NCI-H2171 (cell line): ENCODE measurements at regions not wholly inside any gene's neighbourhood (a gene's known extent, or its start where the extent isn't known, plus 50 kb on each side); places are given as distances from the start of the nearest gene placed in this dataset.

Source experiments
- DNase-seq: peaks from one replicate; lab custom pipeline; 2025; lab: John Stamatoyannopoulos, UW

DNA sequence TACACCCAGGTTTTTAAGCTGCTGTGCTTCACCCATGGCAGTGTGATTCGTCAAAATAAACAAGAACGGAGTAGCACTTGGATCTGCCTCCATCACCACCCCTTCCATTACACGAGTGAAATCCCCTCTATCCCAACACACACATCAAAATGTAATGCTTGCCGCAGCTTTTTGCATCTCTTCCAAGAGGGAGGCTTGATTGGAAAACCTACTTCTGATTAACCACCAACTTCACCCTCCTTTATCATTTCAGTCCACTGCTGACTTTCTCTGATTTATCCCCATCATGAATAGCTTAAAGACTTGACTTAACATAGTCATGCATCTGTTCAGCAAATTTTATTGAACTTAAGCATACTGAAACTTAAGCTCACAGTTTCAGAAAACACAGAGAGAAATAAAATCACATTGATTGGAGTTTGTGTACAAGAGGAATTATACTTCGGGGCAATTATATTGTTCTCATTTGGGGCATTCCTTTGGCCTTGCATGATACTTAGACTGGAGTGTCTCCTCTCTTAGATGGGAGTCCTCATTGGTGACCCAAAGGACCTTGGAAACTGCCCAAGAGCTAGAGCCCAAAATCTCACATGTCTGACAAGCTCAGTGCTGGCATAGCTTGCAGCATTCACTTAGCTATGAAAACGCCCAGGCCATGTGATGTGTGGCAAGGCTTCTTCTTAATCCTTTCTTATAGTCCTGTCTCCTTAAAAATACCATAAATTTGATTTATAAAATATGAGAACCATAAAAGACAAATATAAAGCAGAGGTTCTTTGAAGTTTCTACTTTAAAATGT is 124.3 kb upstream of the UMPS start:
- no peak for DNase-seq

DNA sequence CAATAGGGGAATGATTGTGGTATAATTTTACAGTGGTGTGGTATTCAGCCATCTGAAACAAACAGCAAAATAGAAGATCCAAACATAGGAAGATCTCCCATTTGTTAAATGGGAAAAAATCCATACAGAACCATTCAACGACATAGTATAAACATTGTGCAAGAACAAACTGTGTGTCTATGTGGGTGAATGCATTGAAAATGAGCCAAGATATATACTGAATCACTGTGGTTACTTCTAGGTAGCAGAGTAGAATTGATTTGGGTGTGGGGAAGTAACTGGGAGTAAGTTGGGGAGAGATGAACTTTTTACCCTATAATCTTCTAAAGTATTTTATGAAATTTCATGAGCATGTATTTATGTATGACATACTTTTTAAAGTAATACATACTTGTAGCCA is 123.1 kb upstream of the UMPS start:
- no peak for DNase-seq

DNA sequence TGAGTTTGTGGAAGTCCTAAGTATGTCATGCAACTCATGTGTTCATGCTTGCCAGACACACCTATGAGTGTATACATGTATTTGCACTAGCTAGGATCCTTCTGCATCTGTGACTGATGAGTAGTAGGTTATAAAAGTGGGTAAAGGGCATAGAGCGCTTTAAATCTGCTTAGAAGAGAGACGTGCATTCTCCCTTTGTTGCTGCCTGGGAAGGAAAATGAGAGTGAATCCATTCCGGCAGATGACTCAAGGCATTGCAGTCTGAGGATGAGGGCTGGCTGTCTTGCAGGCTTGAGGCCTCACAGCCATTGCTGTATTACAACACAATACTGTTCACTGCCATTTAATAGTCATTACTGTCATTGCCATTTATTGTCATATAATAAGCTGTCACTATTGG is 120.8 kb upstream of the UMPS start:
- DNase-seq, result no peak

DNA sequence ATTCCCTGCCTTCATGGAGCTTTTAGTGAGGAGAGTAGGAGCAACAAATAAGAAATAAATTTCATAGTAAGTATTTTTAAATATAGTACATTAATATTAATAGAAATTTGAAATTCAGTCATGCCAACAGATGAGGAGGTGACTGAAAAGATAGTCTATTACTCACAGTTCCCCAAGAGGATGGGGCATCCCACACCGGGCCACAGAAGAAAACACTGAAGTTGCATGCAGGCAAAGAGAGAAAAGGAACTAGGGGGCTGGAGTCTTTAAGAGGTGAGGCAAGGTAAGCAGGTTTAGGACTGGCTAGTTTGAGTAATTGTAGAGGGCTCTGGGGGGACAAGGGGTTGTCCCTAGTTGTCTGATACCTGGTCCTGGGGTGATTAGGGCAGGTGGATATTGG is 120.1 kb upstream of the UMPS start:
- DNase-seq, result no peak

DNA sequence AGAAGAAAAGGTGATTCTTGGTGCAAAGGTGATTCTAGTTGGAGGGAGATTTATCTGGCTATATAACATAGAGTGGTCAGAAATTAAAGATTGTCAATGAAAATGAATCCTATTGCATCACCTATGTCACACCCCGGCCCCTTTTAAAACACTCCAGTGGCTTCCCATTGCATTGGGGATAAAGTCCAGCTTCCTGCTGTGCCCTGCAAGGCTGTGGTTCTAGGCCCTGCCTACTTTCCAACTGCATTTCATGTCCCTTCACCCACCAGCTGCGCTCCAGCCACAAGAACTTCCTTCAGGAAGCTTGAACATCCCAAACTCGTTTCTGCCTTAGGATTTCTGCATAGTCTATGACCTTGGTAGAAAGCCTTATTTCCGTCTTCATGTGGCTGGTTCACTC is 118.7 kb upstream of the UMPS start:
- no peak for DNase-seq

DNA sequence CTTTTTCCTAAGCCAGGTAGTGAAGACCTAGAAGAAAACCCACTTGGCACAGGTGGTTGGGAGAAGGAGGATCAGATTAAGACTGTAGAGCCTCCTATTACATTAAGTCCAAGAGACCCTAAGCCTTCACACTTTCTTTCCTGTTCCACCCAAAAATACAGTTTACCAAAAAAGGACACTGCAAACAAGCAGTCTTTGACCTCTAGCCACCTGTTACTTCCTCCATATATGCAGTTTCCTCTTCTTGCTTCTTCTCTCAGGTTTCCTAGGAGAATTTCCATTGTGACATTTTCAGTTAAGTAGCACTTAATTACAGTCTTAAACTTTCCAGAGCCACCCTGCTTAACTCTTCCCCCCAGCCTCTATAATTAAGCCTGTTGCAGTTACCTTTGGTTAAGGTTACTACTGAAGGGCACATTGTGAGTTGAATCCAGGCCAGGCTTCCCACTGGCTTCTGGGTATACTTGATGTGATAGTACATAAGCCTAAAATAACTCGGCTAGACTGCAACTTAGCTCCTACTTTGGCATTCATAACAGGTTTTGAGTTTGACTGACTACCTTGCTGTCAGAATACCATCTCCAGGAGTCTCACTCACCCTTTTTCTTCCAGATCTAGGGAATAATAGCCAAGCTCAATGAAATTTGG is 114.2 kb upstream of the UMPS start:
- no peak for DNase-seq

DNA sequence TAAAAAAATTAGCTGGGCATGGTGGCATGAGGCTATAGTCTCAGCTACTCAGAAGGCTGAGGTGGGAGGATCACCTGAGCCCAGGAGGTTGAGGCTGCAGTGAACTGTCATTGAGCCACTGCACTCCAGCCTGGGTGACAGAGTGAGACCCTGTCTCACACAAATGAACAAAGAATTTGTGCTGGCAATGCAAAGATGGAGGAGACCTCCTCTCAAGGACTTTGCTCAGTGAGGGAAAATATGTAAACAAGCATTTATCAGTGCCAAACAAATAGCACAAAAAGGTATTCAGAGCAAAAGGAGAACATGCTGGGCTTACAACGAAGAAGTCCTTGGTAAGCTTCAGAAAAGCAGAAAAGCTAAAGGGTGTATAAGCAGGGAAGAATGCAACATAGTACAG is 113.1 kb upstream of the UMPS start:
- DNase-seq, result no peak

DNA sequence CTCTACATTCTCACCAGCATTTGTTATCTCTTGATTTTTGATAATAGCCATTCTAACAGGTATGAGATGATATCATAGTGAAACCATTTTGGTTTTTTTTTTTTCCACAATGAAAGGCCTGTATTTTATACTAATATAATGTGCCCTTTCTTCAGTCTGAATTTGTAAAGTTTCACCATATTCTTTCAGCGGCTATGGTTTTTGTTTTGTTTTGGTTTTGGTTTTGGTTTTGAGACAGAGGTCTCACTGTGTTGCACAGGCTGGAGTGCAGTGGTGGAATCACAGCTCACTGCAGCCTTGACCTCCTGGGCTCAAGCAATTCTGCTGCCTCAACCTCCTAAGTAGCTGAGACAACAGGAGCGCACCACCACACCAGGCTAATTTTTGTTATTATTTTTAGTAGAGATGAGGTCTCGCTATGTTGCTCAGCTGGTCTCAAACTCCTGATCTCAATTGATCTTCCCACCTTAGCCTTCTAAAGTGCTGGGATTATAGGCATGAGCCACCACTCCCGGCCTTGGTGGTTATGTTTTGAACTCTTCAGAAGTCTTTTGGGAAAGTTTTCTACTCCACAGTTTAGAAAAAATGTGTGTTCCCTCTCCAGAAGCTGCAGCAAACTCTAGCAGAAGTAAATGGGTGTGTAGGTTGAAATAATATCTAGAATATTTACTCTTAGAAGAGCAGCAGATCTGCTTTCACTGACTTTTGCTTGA is 110.2 kb upstream of the UMPS start:
- no peak for DNase-seq

DNA sequence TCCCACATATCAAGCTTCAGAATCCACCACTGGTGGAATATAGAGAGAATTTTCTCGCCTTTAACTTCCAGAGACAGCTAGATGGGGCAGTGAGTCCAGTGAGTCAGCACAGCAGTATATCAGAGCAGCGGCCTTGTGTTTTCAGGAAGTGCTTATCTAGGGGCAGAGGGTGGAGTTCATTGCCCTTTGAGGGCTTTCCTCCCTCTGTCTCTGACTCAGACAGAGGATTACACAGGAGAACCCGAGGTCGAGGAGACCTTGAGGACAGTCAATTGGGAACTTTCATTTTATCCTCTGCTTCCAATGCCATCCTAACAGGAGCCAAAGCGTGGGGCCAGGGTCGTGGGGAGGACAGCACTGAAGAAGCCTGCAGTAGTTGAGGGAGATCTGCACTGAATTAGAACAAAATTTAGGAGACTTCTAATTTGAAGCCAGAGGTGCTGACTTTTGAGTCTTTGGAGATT is 109.6 kb upstream of the UMPS start:
- DNase-seq, result no peak

DNA sequence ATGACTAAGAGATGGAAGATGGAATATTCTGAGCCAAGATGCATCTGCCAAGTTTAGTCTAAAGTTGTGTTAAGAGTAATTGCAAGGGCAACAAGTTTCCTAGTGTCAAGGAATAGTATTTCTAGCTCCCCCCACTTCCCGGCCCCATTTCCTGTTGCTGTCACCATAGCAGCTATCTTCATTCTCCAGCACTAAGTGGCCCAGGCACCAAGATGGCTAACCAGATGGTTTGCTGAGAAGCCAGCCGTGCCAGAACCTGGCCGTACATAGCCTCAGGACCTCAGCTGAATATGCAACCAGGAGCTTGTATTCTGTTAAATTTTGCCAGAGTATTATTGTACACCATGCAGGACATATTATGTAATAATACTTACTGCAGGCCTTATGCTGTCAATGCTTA is 108.8 kb upstream of the UMPS start:
- no peak for DNase-seq

DNA sequence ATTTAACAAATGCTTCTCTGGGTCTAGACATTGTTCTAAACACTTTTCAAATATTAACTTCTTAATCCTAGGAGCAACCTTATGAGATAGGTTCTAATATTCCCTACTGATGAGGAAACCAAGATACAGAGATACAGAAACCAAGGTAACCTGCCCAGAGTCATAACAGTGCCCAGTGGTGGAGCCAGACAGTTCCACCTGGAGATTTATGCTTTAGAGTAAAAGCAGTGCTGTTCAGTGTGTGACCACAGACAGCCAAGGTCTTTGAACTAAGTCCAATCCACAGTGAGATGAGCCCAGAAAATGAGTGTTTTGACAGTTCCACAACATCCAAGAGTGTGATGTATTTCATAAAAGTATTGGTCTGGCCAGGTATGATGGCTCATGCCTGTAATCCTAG is 105.2 kb upstream of the UMPS start:
- no peak for DNase-seq

DNA sequence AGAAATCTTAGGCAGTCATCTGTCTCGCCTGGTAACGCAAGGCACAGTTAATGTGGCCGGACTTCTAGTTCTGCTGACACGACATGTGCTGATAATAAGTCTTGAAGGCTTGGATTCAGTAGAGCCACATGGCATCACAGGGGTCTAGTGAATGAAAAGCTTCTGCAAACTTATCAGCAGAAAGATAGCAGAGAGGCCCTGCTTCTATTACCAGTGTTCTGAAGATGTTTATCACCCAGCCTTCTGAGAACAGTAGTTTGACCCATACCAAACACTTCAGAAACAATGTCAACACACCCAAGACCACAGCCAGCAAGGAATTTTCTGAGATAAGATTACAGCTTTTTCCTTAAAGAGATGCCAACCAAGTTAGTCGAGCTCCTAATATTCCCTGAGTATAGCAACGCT is 102.7 kb upstream of the UMPS start:
- no peak for DNase-seq

DNA sequence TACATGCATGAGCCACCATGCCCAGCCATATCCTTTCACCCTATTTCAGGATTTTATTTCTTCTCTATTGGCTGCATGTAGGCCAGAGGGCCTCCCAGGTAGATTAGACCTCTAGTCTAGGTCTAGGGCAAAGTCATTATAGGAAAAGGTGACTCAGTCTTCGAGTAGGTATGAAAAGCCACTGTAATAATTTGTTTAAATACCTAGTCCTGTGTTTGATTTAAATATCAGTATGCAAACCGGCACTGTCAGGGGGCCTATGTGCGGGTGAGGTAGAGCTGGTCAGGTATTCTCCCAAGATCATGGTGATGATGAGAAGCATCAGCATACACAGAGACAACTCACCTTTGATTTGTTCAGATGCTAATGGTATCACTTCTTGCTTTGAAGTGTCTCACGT is 101.4 kb upstream of the UMPS start:
- DNase-seq, result no peak

DNA sequence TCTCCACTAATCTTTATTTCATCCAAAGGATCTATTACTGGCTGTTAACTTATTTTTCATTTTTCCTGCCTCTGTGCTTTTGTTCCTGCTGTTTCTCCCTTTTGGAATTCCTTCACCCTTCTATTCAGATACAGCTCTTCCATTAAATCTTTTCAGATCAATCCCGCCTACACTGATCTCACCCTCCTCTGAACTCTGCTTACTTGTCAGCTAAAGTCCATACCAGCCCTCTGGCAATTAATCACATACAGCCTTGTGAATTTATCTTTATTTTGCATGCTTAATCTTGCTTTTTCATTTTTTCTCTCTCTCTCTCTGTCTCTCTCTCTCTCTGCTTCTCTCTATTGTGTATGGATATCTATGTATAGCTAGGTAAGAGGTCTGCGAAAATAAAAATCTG is 100.8 kb upstream of the UMPS start:
- no peak for DNase-seq

DNA sequence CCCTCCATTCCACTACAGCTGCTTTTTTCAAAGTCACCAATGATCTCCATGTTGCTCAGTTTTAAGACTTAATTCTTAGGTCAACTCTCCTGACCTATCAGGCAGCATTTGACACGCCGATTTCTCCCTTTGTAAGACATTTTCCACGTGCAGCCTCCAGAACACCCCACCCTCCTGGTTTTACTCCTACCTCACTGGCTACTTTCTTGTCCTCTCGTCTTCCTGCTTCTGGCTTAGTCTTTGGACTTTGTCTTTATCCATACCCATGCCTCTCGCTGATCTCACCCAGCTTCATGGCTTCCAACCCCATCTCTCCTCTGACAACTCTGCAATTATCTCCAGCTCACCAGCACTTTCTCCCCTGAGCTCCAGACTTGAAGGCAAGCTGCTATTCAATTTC is 99.3 kb upstream of the UMPS start:
- no peak for DNase-seq

DNA sequence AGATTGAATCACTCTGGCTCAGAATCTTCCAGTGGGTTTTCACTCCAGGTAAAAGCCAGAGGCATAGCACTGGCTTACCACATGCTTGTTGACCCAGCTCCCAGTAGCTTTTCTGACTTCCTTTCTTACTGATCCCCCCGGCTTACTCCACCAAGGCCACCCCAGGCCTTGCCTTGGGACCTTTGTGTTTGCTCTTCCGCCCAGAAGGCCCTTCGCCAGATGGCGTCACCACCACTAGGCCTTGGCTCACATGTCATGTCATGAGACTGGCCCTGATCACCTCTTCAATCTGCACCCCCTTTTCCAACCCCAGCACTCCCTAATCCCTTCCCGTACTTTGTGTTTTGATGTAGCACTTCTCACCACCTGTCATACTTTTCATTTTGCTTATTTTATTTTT is 98.5 kb upstream of the UMPS start:
- peak; percentile 11 for DNase-seq

DNA sequence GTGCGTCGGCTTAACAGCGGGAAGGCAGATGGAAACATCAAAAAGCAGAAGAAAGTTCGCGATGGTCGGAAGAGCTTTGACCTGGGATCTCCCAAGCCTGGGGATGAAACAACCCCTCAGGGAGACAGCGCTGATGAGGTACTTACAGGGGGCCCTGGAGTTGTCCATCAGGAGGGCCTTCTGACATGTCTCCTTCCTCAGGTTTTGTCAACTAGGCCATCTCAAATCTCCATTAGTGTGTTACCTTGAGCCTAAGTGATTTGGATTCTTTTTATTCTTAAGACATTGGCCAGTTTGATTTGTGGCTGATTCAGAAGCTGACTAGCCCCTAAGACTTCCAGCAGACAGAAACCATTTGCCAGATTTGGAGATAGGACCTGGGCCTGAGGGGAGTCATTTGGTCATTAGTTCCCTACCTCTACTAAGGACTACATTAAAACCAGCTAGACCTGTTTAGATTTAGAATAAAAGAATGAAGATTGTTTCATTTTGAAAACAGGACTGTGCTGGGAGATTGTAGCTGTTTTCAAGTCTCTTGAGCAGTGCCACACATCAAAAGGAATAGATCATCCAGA is 97.6 kb upstream of the UMPS start:
- no peak for DNase-seq

DNA sequence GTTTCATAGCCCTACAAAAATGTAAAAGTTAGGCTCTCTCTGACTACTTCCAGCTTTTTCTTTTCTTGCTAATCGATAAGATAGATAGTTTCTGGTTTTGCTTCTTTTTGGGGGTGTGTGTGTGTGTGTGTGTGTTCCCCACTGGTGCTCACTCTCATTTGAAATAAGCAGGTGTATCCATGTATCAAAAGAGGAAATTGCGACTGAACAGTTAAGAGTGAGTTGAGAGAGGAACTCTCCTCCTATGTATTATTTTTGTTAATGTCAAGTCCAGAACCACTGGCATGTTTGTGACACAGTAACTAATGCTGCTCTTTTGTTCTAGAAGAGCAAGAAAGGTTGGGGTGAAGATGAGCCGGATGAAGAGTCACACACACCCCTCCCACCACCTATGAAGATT is 96.7 kb upstream of the UMPS start:
- no peak for DNase-seq

DNA sequence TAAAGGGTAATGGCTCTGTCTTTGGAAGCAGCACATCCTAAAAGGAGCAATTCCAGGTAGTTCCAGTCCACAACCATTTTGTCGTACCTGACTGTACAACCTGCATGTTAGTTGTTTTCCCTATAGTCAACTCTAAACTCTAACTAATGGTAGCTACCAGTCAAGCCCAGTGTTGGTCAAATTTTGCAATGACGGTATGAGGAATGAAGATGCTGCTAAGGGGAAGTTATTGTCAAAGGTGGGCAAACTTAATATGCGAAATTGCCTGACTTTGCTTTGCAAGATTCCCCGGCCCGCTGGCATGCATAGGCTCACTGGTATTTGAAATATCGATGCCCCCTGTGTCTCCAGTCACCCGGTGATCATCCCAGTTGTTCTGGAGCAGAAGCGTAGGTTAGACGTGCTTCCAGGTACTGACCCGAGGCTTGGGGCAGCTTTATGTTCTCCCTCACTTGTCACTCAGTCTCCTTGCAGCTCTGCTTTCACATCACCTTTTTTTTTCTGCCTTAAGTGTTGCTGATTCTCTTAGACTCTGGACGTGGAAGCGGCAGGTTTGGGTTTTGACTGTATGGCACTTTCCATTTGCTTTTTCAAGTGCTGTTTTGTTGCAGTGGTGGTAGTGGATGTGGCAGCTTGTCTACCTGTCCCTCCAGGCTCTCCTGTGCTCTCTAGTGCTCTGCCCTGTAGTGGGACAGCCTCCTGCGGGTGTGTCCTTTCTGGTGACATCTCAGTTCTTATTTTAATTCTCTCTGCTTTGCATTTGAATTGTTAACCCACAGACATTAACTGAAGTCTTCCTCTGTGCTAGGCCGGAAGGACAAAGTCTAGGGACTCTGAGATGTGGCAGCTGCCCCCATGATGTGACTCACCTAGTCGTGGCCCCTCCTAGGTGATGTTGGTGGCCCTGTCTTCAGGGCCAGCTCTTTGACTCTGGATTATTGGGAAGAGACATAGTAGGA is 95.8 kb upstream of the UMPS start:
- no peak for DNase-seq

DNA sequence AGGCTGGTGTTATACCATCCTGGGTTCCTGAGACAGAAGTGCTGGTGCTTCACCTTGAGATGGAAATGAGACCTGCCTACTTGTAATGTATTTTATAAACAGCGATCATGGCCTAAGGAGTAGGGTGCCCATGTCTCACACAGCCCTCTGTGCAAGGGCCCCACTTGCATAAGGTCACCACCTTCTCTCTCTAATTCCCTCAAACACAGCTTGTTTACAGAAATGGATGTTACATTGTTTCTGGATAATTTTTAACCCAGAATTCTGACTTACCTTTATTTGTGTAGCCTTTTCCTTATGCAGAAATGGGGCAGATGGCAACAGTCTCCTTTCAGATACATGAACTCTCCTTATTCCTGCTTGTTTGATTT is 95.1 kb upstream of the UMPS start:
- no peak for DNase-seq

DNA sequence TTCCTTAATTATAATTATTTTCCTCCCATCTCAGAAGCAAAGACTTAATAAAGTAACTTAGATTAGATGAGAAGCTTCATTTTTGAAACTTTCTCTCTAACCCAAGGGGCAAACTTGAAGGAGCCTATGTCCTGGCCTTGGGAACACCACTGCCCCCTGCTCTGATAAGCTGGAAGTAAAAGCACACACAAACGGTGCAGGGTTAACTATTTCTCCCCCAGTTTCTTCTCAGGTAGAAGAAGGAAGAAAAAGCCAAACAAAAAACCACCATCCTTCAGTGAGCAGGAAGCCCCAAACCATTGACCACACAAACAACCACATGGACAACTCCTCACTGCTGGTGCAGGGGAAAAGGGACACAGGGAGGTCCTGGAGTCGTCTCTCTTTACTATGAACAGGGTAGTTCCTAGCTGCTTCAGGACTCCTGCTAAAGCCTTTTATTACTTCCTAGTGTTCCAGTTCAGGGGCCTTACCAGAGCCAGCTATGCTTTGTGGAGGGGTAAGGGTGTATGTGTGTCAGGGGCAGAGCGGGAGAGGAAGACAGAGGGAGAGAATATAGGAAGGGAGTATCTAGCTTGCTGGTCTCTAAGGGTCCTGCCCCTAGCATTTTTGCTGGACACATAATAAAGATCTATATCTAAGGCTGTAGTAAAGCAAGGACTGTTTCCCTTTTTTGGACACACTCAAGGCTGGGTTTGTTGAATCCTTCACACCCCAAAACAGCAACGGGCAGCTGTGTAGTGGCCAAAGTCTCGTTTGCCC is 94.0 kb upstream of the UMPS start:
- DNase-seq, result no peak
